ENCODE measurements at regions not wholly inside any gene's neighbourhood (a gene's known extent, or its start where the extent isn't known, plus 50 kb on each side); places are given as distances from the start of the nearest gene placed in this dataset.

GRCh38 chr5:135087950-135088349, 53.9 kb upstream of the PITX1 start:
- no peaks in the 10 kb centered on the region; the same call in 1 of the 2 replicates for H3K4me1 ChIP-seq
- H3K36me3 ChIP-seq = no peaks in the 10 kb centered on the region
- H3K4me3 ChIP-seq = no peak overlapping the region
- H3K27me3 ChIP-seq = no peaks in the 10 kb centered on the region
- DNase-seq = no peak
- H3K27ac ChIP-seq = no peak overlapping the region
- no peaks in the 10 kb centered on the region for H3K9me3 ChIP-seq (replicated peaks)

- 0 out of 2 replicates have a peak, but pooled peaks cover 4% of the 10 kb centered on the region for H3K9me3 ChIP-seq (replicated peaks)
- no peaks in the 10 kb centered on the region; the same call in 1 of the 2 replicates for H3K4me1 ChIP-seq
- no peak for DNase-seq
- no peaks in the 10 kb centered on the region for H3K36me3 ChIP-seq
- H3K27ac ChIP-seq = no peak overlapping the region
- no peak overlapping the region for H3K4me3 ChIP-seq
- no peaks in the 10 kb centered on the region for H3K27me3 ChIP-seq
Measured at GRCh38 chr5:135085936-135086725, 52.1 kb upstream of the PITX1 start.

DNA sequence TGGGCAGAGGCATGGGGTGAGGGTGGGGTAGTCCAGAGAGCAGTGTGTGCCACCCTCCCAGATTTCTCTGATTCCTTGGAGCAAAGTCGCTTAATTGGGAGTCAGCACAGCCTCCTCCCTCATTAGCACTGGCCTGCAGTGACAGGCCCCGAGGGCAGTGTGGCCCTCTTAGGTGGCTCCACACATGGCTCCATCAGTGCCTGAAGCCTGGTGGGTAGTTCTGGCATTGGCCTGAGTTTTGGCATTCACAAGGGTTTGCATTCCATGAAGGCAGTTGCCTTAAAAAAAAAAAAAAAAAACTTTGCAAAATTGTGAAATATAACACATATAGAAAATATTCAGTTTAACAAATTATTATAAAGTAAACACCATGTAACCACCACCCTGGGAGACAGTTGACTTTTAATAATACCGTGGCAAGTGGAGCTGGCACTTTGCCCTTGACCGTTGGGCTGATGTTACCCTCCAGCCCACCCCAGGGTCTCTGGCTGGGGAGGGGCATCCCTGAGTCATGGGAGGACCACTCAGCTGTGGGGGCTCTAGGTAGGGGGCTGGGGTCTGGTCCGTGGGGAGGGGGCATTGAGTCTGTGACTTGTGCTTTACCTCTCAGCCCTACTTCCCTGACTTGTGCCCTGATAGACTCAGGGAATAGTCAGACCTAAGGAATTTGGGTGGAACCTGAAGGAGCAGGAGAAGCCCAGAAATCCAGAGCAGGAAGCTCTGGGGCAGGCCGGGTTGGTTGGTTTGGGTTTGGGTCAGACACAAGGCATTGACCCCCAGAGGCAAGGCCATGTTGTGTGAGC, 51.3 kb upstream of the PITX1 start:
- no peaks in the 10 kb centered on the region for H3K36me3 ChIP-seq
- 0 out of 2 replicates have a peak, but pooled peaks cover 6% of the 10 kb centered on the region for H3K9me3 ChIP-seq (replicated peaks)
- H3K4me3 ChIP-seq = no peak overlapping the region
- DNase-seq = no peak
- H3K4me1 ChIP-seq = no peaks in the 10 kb centered on the region; the same call in 1 of the 2 replicates
- no peak overlapping the region for H3K27ac ChIP-seq
- no peaks in the 10 kb centered on the region for H3K27me3 ChIP-seq
